ENCODE measurements at regions not wholly inside any gene's neighbourhood (a gene's known extent, or its start where the extent isn't known, plus 50 kb on each side); places are given as distances from the start of the nearest gene placed in this dataset.

GRCh38 chr12:25745281-25745680, 192.2 kb upstream of the LMNTD1 start:
- no peak for TF ChIP-seq CTCF (IDR thresholded peaks at IDR 0.05; ENCODE audit: insufficient read depth, low read length, missing control alignments)
- H3K4me3 ChIP-seq (ENCODE audit: low read depth, low read length) = no peak overlapping the region
- ChIA-PET CTCF (no interaction called here), POLR2A (no interaction called here)
- DNase-seq (ENCODE audit: low read depth, low spot score) = no peak

GRCh38 chr12:25746131-25746530, 193.0 kb upstream of the LMNTD1 start:
- CTCF ChIA-PET = no interaction called here
- DNase-seq (ENCODE audit: low read depth, low spot score) = no peak
- no peak overlapping the region for H3K4me3 ChIP-seq (ENCODE audit: low read depth, low read length)
- POLR2A ChIA-PET = no interaction called here
- no peak for TF ChIP-seq CTCF (IDR thresholded peaks at IDR 0.05; ENCODE audit: insufficient read depth, low read length, missing control alignments)

GRCh38 chr12:25752710-25753309, 199.7 kb upstream of the LMNTD1 start:
- CTCF ChIA-PET = interaction anchor here (0.8 kb wide), 1 partner anchor 265 kb away, joined by 4 read pairs; no protein-coding TSS in a partner anchor
- POLR2A ChIA-PET = no interaction called here
- H3K4me3 ChIP-seq (ENCODE audit: low read depth, low read length) = no peak overlapping the region
- DNase-seq (ENCODE audit: low read depth, low spot score) = no peak
- TF ChIP-seq CTCF (IDR thresholded peaks at IDR 0.05; ENCODE audit: insufficient read depth, low read length, missing control alignments) = no peak

- DNase-seq (ENCODE audit: low read depth, low spot score) = no peak
- TF ChIP-seq CTCF (IDR thresholded peaks at IDR 0.05; ENCODE audit: insufficient read depth, low read length, missing control alignments) = no peak
- ChIA-PET POLR2A (interaction anchor here (0.6 kb wide), 1 partner anchor 16 kb away, joined by 4 read pairs; no protein-coding TSS in a partner anchor), CTCF (interaction anchor here (1.8 kb wide), 1 partner anchor 319 kb away, joined by 4 read pairs; no protein-coding TSS in a partner anchor)
- no peak overlapping the region for H3K4me3 ChIP-seq (ENCODE audit: low read depth, low read length)
Observed at GRCh38 chr12:25755136-25755970, 202.3 kb upstream of the LMNTD1 start.

GRCh38 chr12:25755971-25756260, 202.6 kb upstream of the RASSF8 start:
- TF ChIP-seq CTCF (IDR thresholded peaks at IDR 0.05; ENCODE audit: insufficient read depth, low read length, missing control alignments) = no peak
- DNase-seq (ENCODE audit: low read depth, low spot score) = no peak
- ChIA-PET POLR2A (interaction anchor here (0.6 kb wide), 1 partner anchor 15 kb away, joined by 4 read pairs; no protein-coding TSS in a partner anchor), CTCF (interaction anchor here (1.8 kb wide), 1 partner anchor 319 kb away, joined by 4 read pairs; no protein-coding TSS in a partner anchor)
- no peak overlapping the region for H3K4me3 ChIP-seq (ENCODE audit: low read depth, low read length)

GRCh38 chr12:25757037-25757665, 201.3 kb upstream of the RASSF8 start:
- H3K4me3 ChIP-seq (ENCODE audit: low read depth, low read length) = no peak overlapping the region
- POLR2A ChIA-PET = no interaction called here
- DNase-seq (ENCODE audit: low read depth, low spot score) = no peak
- CTCF ChIA-PET = interaction anchor here (1.0 kb wide), 1 partner anchor 262 kb away, joined by 3 read pairs; no protein-coding TSS in a partner anchor
- TF ChIP-seq CTCF (IDR thresholded peaks at IDR 0.05; ENCODE audit: insufficient read depth, low read length, missing control alignments) = no peak
